K562 (cell line): ENCODE measurements at regions not wholly inside any gene's neighbourhood (a gene's known extent, or its start where the extent isn't known, plus 50 kb on each side); places are given as distances from the start of the nearest gene placed in this dataset.

Experiments
- AFF1 ChIP-seq, 2 experiments: fragments of 450-650 bp; IDR thresholded peaks; 2 replicates each; pipeline ENCODE4 v1.6.1; 2018; ENCODE audit warnings: mild to moderate bottlenecking in 2 of 2, low read depth in 1 of 2; ENCODE audit not compliant: partially characterized antibody in 2 of 2
- CBX1 ChIP-seq: sonication (generic); IDR thresholded peaks from 2 replicates; pipeline ENCODE4 v1.6.1; 2016; ENCODE audit warnings: antibody characterized with exemption, low read depth, mild to moderate bottlenecking
- CHAMP1 ChIP-seq: fragments of 450-650 bp; IDR thresholded peaks from 2 replicates; pipeline ENCODE4 v1.6.1; 2016; ENCODE audit warnings: mild to moderate bottlenecking
- FOXK2 ChIP-seq, 2 experiments: fragments of 450-650 bp; IDR thresholded peaks in 1 of 2; conservative IDR thresholded peaks in 1 of 2; 2 replicates each; pipeline ENCODE4 v1.6.1; 2016; ENCODE audit warnings: low read depth in 2 of 2, mild to moderate bottlenecking in 1 of 2
- HSF4 ChIP-seq: fragments of 250-450 bp; sonication (Bioruptor Pico); IDR thresholded peaks from 2 replicates; pipeline ENCODE4 v2.1.2; 2022; ENCODE audit warnings: mild to moderate bottlenecking, moderate library complexity, borderline replicate concordance
- KDM1A ChIP-seq, 2 experiments: fragments of 450-650 bp; IDR thresholded peaks; 2 replicates each; pipeline ENCODE4 v1.6.1; 2016; ENCODE audit warnings: mild to moderate bottlenecking in 2 of 2
- KHSRP ChIP-seq: fragments of 450-650 bp; IDR thresholded peaks from 2 replicates; pipeline ENCODE4 v1.6.1; 2017
- MAFG ChIP-seq: fragments of 450-650 bp; conservative IDR thresholded peaks from 2 replicates; pipeline ENCODE4 v1.6.1; 2016; ENCODE audit warnings: missing genetic modification characterization, missing compliant biosample characterization
- PRMT5 ChIP-seq: sonication (generic); formaldehyde crosslinking; IDR thresholded peaks from 2 replicates; pipeline ENCODE4 v1.5.0; 2020; ENCODE audit warnings: missing genetic modification reagents
- RFX1 ChIP-seq: fragments of 450-650 bp; IDR thresholded peaks from 2 replicates; pipeline ENCODE4 v1.6.1; 2016; ENCODE audit warnings: mild to moderate bottlenecking, moderate library complexity
- SPI1 ChIP-seq: IDR thresholded peaks from 2 replicates; pipeline ENCODE4 v1.6.1; 2011; ENCODE audit warnings: low read depth, low read length, control low read depth, borderline replicate concordance
- STAT6 ChIP-seq: sonication (generic); formaldehyde crosslinking; IDR thresholded peaks from 2 replicates; pipeline ENCODE4 v1.8.1; 2023; ENCODE audit warnings: mild to moderate bottlenecking, missing genetic modification reagents
- XRCC3 ChIP-seq: fragments of 450-650 bp; IDR thresholded peaks from 2 replicates; pipeline ENCODE4 v1.6.1; 2017; ENCODE audit warnings: mild to moderate bottlenecking, moderate library complexity
- ZBTB2 ChIP-seq: fragments of 450-650 bp; IDR thresholded peaks from 2 replicates; pipeline ENCODE4 v1.6.1; 2016; ENCODE audit warnings: antibody characterized with exemption
- ZNF23 ChIP-seq: fragments of 250-450 bp; sonication (Bioruptor Pico); IDR thresholded peaks from 2 replicates; pipeline ENCODE4 v1.4.0; 2020; ENCODE audit warnings: mild to moderate bottlenecking
- ZNF408 ChIP-seq: fragments of 250-450 bp; sonication (Bioruptor Pico); IDR thresholded peaks from 2 replicates; pipeline ENCODE4 v1.4.0; 2020; ENCODE audit warnings: low read depth, mild to moderate bottlenecking, moderate library complexity
- ZNF644 ChIP-seq: fragments of 200-800 bp; sonication (Bioruptor generic); IDR thresholded peaks from 2 replicates; pipeline ENCODE4 v1.6.1; 2016; ENCODE audit warnings: low read depth, missing genetic modification characterization, missing compliant biosample characterization

- TF ChIP-seq ZBTB2 (peak; percentile 13; the same call in 1 of the 2 replicates), CBX1 (no peak), KDM1A (IDR thresholded peaks at IDR 0.05) (peak; percentile 74 to 83), SPI1 (no peak), PRMT5 (CRISPR knock-in tag) (no peak), MAFG (no peak; the same call in 1 of the 2 replicates), STAT6 (no peak), KHSRP (peak; percentile 70; the same call in 1 of the 2 replicates), AFF1 (IDR thresholded peaks at IDR 0.05; ENCODE audit: low read depth in 1 of 2, partially characterized antibody in 2 of 2) (peak; percentile 66 to 68), XRCC3 (no peak), ZNF23 (no peak), ZNF408 (CRISPR knock-in tag) (no peak), FOXK2 (conservative IDR thresholded peaks at IDR 0.05 in 1 of 2, IDR thresholded peaks at IDR 0.05 in 1 of 2; ENCODE audit: low read depth in 2 of 2) (peak; percentile 15 to 45; a peak in 1 of 4 replicates), HSF4 (CRISPR knock-in tag) (no peak), RFX1 (no peak), ZNF644 (tag) (peak; percentile 80; the same call in 1 of the 2 replicates), CHAMP1 (peak; percentile 75; the same call in 1 of the 2 replicates)
Observed at GRCh38 chr2:39511605-39512433, 74.7 kb upstream of the MAP4K3 start (continued).
